Epidermal melanocyte (primary cell): ENCODE measurements at regions not wholly inside any gene's neighbourhood (a gene's known extent, or its start where the extent isn't known, plus 50 kb on each side); places are given as distances from the start of the nearest gene placed in this dataset.
A peak's percentile ranks its signal among the peaks of the same experiment; 100 is the strongest.

Experiments
- DNase-seq: peaks from one replicate; pipeline ENCODE4 v3.0.0; 2011; ENCODE audit warnings: low spot score; ENCODE audit not compliant: insufficient read length

GRCh38 chr9:87115785-87116184 is 168.5 kb upstream of the GAS1 start:
- DNase-seq, result no peak

GRCh38 chr9:87116492-87116891 is 169.2 kb upstream of the GAS1 start:
- DNase-seq, result no peak

GRCh38 chr9:87118594-87118993 is 171.3 kb upstream of the GAS1 start:
- DNase-seq, result no peak

GRCh38 chr9:87119328-87119881 is 172.1 kb upstream of the GAS1 start:
- peak; percentile 29 for DNase-seq

GRCh38 chr9:87120610-87121009 is 173.3 kb upstream of the GAS1 start:
- no peak for DNase-seq

GRCh38 chr9:87122947-87123685 is 175.8 kb upstream of the GAS1 start:
- no peak for DNase-seq

GRCh38 chr9:87123830-87124229 is 176.5 kb upstream of the GAS1 start:
- DNase-seq, result no peak

GRCh38 chr9:87125819-87126218 is 178.5 kb upstream of the GAS1 start:
- DNase-seq, result no peak

GRCh38 chr9:87127543-87127942 is 180.2 kb upstream of the GAS1 start:
- DNase-seq, result no peak

GRCh38 chr9:87127978-87128614 is 180.8 kb upstream of the GAS1 start:
- DNase-seq, result no peak

GRCh38 chr9:87128844-87129493 is 181.7 kb upstream of the GAS1 start:
- DNase-seq, result peak; percentile 23

GRCh38 chr9:87135074-87135473 is 187.8 kb upstream of the GAS1 start:
- DNase-seq, result no peak

- no peak for DNase-seq
Observed at GRCh38 chr9:87137718-87138117, 190.4 kb upstream of the GAS1 start.

GRCh38 chr9:87138128-87139040 is 191.1 kb upstream of the GAS1 start:
- no peak for DNase-seq

- DNase-seq, result no peak
Observed at GRCh38 chr9:87139099-87139730, 191.9 kb upstream of the GAS1 start.

GRCh38 chr9:87140142-87140541 is 192.8 kb upstream of the GAS1 start:
- DNase-seq, result no peak

GRCh38 chr9:87140605-87141109 is 193.4 kb upstream of the GAS1 start:
- no peak for DNase-seq

GRCh38 chr9:87141124-87141523 is 193.8 kb upstream of the GAS1 start:
- no peak for DNase-seq

- DNase-seq, result no peak
Observed at GRCh38 chr9:87146933-87147332, 199.6 kb upstream of the GAS1 start.

- DNase-seq, result no peak
Observed at GRCh38 chr9:87147839-87148238, 200.5 kb upstream of the GAS1 start.
